Right lobe of liver (tissue), 6 donors: ENCODE measurements at regions not wholly inside any gene's neighbourhood (a gene's known extent, or its start where the extent isn't known, plus 50 kb on each side); places are given as distances from the start of the nearest gene placed in this dataset.

Experiments
- ATAC-seq, 4 donors: fragments of 200-7000 bp; cut with Tn5 transposase; one replicate each; pipeline ENCODE4 v1.9.1; 2020; ENCODE audit warnings: mild to moderate bottlenecking in 4 of 4, moderate library complexity in 4 of 4
- DNase-seq, 3 donors: peaks; one replicate each; pipeline ENCODE4 v3.0.0-alpha.2; 2020
- H3K27ac ChIP-seq, 3 donors: fragments of 200-600 bp; one replicate each; pipeline ENCODE4 v1.8.0; 2022
- H3K27me3 ChIP-seq, 2 donors: fragments of 200-600 bp; one replicate each; pipeline ENCODE4 v1.8.0; 2022
- H3K36me3 ChIP-seq, 4 donors: fragments of 200-600 bp; sonication (generic) in 1 of 4; one replicate each; pipeline versions ENCODE4 v1.5.1 to v1.8.0; 2017 to 2022; ENCODE audit warnings: control low read depth in 1 of 4
- H3K4me1 ChIP-seq, 4 donors: fragments of 200-600 bp; sonication (generic) in 1 of 4; one replicate each; pipeline versions ENCODE4 v1.5.1 to v1.8.0; 2017 to 2022; ENCODE audit warnings: control low read depth in 1 of 4
- H3K4me3 ChIP-seq, 3 donors: fragments of 200-600 bp; one replicate each; pipeline ENCODE4 v1.8.0; 2022
- H3K9me3 ChIP-seq, 4 donors: fragments of 200-600 bp; sonication (generic) in 1 of 4; one replicate each; pipeline versions ENCODE4 v1.5.1 to v1.8.0; 2017 to 2022; ENCODE audit warnings: control low read depth in 1 of 4
- CTCF ChIP-seq, 4 donors: fragments of 200-600 bp in 3 of 4; fragments of 450-650 bp in 1 of 4; IDR thresholded peaks; one replicate each; pipeline versions ENCODE4 v1.5.1 to v1.8.0; 2016 to 2022; ENCODE audit warnings: antibody characterized with exemption in 4 of 4, mild to moderate bottlenecking in 2 of 4
- POLR2A ChIP-seq: fragments of 450-650 bp; IDR thresholded peaks from one replicate; pipeline ENCODE4 v1.6.1; 2017; ENCODE audit warnings: antibody characterized with exemption, mild to moderate bottlenecking
- WGBS: methylation state at CpG from one replicate; pipeline ENCODE4 v1.1.6; 2018; ENCODE audit warnings: low coverage, low lambda C conversion rate; ENCODE audit not compliant: insufficient coverage; ENCODE audit errors: missing lambda C conversion rate; 5-methylcytosine and 5-hydroxymethylcytosine counted together
- intact Hi-C, 2 donors: fragments of 100-400 bp; cut with DNase I; formaldehyde crosslinking; loops; one replicate each; pipeline versions ENCODE4 v1.11.2 to v1.14.1; 2022
- donor health status: DM: no; HTN: yes; CAD: no.
- donor health status: DM: no; HTN: no; CAD: no.
- donor health status: DM: no; HTN: no; CAD: no.
- donor health status: DM: no; HTN: yes; CAD: no.
- donor health status: DM: no; HTN: yes; CAD: no.

DNA sequence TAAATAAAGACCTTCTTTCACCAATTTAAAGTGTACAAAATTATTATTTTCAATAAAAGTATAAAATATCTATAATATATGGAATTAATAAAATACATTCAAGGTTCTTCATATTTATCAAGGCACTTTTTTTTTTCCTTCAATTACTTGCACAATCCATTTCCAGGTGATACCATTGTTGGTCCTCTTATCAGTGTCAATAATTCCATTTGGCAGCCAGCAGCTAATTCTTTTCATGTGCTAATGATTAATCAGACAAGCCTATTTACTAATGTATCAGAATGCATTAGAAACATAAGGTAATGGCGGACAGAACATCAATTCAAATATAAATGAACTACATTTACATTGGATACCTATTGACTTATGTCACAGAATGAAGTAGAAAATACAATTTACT, 622.2 kb downstream of the TOX3 start:
- Histone ChIP-seq H3K27ac (no peak overlapping the region), H3K4me1 (no peaks in the 10 kb centered on the region), H3K4me3 (no peak overlapping the region), H3K27me3 (no peaks in the 10 kb centered on the region), H3K9me3 (no peaks in the 10 kb centered on the region), H3K36me3 (no peaks in the 10 kb centered on the region)
- no peak for DNase-seq
- WGBS = 12% methylated on average over 1 of the region's 1 CpG
- ATAC-seq = no peak
- TF ChIP-seq POLR2A (no peak), CTCF (IDR thresholded peaks at IDR 0.05) (no peak)
- intact Hi-C loops = no loop called here

GRCh38 chr16:51922476-51922875, 624.5 kb downstream of the TOX3 start:
- intact Hi-C loops = no loop called here
- Histone ChIP-seq H3K27me3 (no peaks in the 10 kb centered on the region), H3K4me1 (no peaks in the 10 kb centered on the region), H3K27ac (no peak overlapping the region), H3K9me3 (no peaks in the 10 kb centered on the region), H3K36me3 (no peaks in the 10 kb centered on the region), H3K4me3 (no peak overlapping the region)
- ATAC-seq (no peak), DNase-seq (no peak)
- WGBS = 65% methylated on average over 3 of the region's 3 CpGs
- TF ChIP-seq POLR2A (no peak), CTCF (IDR thresholded peaks at IDR 0.05) (no peak)

- no peak for TF ChIP-seq POLR2A
- TF ChIP-seq CTCF (IDR thresholded peaks at IDR 0.05) = no peak
- Histone ChIP-seq H3K27ac (no peak overlapping the region), H3K4me3 (no peak overlapping the region), H3K4me1 (no peaks in the 10 kb centered on the region), H3K36me3 (no peaks in the 10 kb centered on the region), H3K27me3 (no peaks in the 10 kb centered on the region), H3K9me3 (no peaks in the 10 kb centered on the region)
- intact Hi-C loops = no loop called here
- DNase-seq (no peak), ATAC-seq (no peak)
- WGBS = 66% methylated on average over 4 of the region's 4 CpGs
Measured at GRCh38 chr16:51919736-51920135, 627.2 kb downstream of the TOX3 start.

DNA sequence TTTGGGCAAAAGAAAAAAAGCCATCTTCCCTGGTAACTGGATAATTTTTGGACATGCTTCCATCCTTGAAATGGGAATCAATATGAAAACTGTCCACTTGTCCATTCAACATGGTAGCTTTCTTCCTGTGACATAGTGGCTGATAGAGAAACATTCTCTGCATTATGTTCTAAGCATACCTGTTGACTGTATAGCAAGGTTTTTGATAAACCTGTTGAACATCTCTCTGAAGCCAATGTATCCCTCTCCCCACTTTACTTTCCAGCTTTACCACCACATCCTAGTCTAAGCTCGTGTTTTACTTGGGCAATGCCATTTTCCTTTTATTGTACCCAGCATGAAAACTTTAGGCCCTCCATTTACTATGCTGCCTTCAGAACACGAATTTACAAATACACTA, 630.1 kb downstream of the TOX3 start:
- H3K27ac ChIP-seq = no peak overlapping the region
- 52% methylated on average over 2 of the region's 2 CpGs for WGBS
- TF ChIP-seq CTCF (IDR thresholded peaks at IDR 0.05) = no peak
- intact Hi-C loops = no loop called here
- no peak overlapping the region for H3K4me3 ChIP-seq
- DNase-seq (no peak), ATAC-seq (no peak)
- H3K9me3 ChIP-seq = no peaks in the 10 kb centered on the region
- no peaks in the 10 kb centered on the region for H3K4me1 ChIP-seq
- H3K27me3 ChIP-seq = no peaks in the 10 kb centered on the region
- no peaks in the 10 kb centered on the region for H3K36me3 ChIP-seq

DNA sequence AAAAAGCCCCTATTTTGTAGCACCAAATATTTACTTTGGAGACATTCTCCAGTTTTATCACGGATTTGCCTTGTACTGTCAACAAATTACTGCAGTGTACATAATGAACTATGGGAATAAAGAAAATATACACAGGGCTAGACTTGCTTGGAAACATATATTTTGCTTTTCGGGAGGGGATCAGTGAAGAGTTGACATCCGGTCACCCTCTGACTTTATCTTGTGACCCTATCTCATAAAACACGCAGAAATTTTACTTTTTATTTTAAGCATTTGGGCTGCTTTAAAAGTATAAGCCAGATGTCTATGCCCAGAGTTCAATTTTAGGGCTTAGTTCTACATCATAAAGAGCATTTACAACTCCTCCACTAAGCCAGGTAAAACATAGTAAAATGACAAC, 630.7 kb downstream of the TOX3 start:
- Histone ChIP-seq H3K27me3 (no peaks in the 10 kb centered on the region), H3K4me1 (no peaks in the 10 kb centered on the region), H3K36me3 (no peaks in the 10 kb centered on the region), H3K27ac (no peak overlapping the region), H3K4me3 (no peak overlapping the region), H3K9me3 (no peaks in the 10 kb centered on the region)
- intact Hi-C loops = no loop called here
- WGBS = 46% methylated on average over 4 of the region's 4 CpGs
- ATAC-seq = no peak
- TF ChIP-seq POLR2A = no peak
- TF ChIP-seq CTCF (IDR thresholded peaks at IDR 0.05) = no peak
- no peak for DNase-seq
